ENCODE measurements at regions not wholly inside any gene's neighbourhood (a gene's known extent, or its start where the extent isn't known, plus 50 kb on each side); places are given as distances from the start of the nearest gene placed in this dataset.

- no peak for DNase-seq (ENCODE audit: low read depth, low spot score)
Observed at GRCh38 chr5:54772684-54773083, 212.7 kb downstream of the ESM1 start.

DNA sequence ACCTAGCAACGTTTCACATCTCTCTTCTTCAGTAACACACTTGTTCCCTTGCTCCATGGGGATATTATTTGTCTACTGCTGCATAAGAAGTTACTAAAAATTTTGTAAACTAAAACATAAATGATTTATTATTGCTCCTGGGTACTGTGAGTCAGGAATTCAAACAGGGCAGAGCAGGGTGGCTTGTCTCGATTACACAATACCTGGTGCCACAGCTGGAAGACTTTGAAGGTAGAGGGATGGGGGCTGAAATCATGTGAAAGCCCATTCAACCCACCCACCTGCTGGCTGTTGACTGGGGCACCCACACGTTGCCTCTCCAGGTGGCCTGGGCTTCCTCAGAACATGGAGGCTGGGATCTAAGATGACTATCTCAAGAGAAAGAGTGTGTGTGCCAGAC lies 213.2 kb downstream of the ESM1 start:
- no peak for DNase-seq (ENCODE audit: low read depth, low spot score)

DNA sequence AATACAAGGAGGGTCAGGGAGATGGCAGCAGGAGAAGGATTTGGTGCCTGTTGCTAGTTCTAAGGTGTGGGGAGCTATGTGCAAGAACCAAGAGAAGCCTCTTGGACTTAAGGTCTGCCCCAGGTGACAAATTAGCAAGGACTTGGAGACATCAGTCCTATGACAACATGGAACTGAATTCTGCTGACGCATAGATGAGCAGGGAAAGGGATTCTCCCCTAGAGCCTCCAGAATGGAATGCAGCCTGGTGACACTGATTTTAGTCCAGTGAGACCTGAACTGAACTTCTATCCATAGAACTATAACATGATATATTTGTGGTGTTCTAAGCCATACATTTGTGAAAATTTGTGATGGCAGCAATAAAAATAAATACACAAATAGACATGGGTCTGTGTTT lies 215.6 kb downstream of the ESM1 start:
- no peak for DNase-seq (ENCODE audit: low read depth, low spot score)

- DNase-seq (ENCODE audit: low read depth, low spot score): no peak
Observed at GRCh38 chr5:54769072-54769471, 216.3 kb downstream of the ESM1 start.

GRCh38 chr5:54766748-54767147 lies 218.6 kb downstream of the ESM1 start:
- DNase-seq (ENCODE audit: low read depth, low spot score): no peak

DNA sequence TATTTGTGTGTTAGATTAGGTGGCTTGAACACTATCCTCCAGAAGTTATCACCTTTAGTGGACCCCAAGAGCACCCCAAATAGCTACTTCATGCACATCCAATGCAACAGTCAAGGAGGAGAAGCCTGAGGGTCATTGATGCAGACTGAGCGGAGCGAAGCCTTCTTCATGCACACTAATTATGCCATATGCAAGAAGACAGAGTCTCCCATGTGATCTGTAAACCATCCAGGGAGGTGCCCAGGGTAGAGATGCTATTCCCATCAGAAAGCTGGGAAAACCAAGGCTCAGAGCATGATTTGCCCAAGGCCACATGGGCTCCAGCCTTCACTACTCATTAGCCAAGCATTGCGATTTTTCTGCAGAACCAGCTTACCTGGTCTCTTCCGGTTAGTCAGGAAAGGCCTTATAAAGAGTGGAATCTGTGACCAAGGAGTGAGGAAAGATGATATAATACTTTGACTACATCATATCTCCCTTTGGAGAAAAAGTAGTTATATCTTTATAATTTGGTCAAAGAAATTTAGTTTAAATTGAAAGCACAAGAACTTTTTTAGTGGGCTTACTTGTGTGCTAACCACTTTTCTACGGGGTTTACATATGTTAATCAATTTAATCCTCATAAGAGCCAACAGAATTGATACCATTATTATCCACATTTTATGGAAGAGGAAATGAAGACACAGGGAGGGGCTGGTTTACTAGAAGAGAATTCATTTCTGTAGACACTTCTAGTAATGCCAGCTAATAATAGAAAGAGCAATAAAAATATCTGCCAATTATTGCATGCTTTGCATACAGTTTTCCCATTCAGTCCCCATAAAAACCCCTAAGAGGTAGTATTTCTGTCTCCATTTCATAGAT lies 220.0 kb downstream of the ESM1 start:
- no peak for DNase-seq (ENCODE audit: low read depth, low spot score)

GRCh38 chr5:54764102-54765090 lies 221.0 kb downstream of the ESM1 start:
- no peak for DNase-seq (ENCODE audit: low read depth, low spot score)

DNA sequence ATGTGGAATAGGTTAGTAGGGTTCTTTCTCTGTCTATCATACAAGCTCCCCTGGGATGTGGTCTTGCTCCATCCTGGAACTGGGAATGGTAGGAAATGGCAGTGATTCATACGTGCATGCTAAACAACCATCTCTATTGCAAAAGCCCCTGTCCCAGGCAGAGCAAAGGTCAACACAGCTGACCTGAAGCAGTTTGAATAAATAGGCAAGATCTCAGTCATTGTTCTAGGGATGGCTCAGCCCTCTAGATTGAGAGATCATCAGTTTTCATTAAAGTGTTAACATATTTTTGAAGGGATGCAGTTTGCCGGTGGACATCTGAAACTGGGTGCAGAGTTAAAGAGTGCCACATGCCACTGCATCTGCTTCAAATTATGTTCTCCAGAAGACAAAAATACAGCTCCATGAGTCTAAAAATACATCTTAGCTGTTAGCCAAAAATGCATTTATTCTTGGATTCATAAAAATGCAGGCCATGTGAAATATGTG lies 224.1 kb downstream of the ESM1 start:
- DNase-seq (ENCODE audit: low read depth, low spot score): no peak

DNA sequence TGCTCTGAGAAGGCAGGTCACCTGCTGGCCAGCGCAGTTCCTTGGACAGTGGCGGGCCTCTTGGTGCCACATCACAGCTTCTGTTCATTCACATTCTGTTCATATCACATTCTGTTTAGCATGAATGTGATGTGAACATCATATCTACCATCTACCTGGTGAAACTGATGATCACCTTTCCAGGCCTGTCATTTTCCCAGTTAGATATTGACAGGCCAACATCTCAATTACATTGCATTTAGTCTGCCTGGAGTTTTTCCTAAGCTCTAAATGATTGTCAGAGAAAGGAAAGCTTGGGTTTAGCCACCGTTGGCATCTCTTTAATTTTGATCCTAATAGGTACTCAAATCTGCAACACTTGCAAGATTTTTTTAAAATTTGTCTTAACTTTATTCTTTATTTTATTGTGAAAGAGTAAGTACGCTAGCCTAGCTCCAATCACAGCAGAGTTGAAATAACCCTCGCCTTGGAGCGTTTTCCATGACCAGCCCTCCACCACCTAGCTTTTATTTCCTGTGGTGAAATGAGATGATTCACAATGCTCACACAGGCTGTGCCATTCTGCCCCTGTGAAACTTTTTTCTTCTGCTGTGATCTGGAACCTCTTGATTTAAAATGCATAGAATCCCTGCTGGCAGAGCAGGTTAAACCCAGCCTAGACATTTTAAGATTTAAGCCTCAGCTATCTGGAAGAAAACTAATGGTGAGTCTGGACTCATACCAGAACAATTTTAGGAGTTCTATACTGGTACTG lies 225.0 kb downstream of the ESM1 start:
- no peak for DNase-seq (ENCODE audit: low read depth, low spot score)

DNA sequence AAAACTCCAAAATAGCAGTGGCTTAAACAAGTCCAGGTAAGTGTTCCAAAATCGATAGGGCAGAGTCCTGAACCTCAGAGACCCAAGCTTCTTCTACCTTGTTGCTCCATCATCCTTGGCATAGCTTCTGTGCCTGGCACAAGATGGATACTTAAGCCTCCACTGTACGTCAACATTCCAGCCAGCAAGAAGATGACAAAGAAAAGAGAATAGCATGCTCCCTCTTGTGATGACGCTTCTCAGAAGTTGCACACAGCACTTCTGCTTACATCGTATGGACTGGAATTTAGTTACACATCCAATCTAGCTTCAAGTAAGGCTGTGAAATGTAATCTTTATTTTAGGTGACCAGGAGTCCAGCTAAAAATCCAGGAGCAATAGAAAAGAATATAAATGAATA lies 227.4 kb downstream of the ESM1 start:
- peak; percentile 29 for DNase-seq (ENCODE audit: low read depth, low spot score)

DNA sequence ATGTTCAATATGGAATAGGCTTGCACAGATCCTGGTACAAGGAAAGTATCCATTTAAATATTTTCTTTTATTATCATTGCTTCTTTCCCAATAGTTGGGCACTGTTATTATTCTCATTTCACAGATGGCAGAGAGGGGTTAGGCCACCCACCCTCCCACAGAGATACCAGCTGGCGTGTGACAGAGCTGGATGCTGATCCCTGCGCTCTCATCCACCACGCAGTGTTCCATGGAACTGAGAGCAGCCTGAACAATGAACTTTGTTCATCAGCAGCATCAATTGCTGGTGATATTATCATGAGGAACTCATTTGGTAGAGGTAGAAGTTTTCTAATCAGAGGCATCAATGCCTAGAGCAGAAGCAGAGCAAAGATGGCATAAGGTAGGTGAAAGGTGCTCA lies 227.9 kb downstream of the ESM1 start:
- no peak for DNase-seq (ENCODE audit: low read depth, low spot score)

DNA sequence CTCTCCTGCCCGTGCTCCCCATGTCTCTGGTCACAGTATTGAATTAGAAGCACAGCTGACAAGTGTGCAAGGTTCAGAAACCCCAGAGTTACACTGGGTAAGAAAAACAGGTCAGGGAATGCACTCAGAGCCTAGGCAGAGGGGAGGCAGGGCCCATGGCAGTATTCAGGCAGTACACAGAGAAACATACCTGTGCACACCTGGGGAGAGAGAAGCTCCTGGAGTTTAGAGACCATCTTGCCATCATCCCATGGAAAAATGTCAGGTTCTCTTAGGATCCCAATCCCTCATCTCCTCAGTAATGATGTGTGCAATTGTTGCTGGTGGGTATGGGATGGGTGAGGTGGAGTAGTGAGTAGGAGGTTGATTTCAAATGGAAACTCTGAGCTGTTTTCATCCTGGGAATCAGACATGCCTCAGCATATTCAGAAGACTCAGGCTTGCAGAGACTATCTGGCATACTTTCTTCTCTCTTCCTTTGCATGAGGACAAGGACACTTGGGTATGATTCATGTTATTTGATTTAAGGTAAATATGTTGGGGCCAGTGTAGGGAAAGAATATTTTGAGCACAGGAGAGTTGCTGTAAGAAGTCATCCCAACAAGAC lies 228.5 kb downstream of the ESM1 start:
- DNase-seq (ENCODE audit: low read depth, low spot score): peak; percentile 7

GRCh38 chr5:54756301-54756700 lies 229.1 kb downstream of the ESM1 start:
- no peak for DNase-seq (ENCODE audit: low read depth, low spot score)

DNA sequence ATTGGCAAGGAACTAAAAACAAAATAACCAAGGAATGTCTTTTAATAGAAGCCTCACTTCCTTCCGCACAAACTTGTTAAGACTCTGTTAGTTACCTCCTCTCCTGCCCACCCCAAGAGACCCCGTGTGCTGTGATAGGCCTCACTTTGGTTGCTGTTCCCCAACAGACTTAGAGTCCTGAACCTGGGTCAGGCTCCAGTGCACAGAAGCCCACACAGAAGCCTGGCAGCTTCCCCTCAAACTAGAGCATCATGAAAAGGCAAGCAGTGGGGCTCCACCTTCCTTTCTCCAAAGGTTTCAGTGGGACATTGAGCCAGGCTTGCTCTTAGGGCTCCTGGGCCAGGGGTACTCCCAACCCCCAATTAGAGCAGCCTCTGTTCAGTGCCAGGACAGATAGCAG lies 230.5 kb downstream of the ESM1 start:
- no peak for DNase-seq (ENCODE audit: low read depth, low spot score)

GRCh38 chr5:54754420-54754819 lies 231.0 kb downstream of the ESM1 start:
- no peak for DNase-seq (ENCODE audit: low read depth, low spot score)

DNA sequence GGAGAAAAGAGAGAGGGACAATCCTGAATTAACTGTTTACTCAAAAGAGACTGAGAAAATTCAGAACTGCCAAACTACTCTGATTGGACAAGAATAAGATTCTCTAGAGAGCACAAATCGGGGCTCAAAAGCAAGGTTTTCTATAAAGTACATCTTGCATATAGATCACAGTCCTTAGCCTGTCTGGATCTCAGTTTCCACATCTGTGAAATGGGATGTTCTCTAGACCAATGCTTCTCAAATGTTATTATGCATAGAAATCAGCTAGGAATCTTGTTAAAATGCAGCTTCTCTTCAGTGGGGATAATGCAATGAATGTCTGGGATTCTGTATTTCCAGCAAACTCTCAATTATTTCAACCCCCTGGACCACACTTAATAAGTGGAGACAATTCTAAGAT lies 231.6 kb downstream of the ESM1 start:
- no peak for DNase-seq (ENCODE audit: low read depth, low spot score)

DNA sequence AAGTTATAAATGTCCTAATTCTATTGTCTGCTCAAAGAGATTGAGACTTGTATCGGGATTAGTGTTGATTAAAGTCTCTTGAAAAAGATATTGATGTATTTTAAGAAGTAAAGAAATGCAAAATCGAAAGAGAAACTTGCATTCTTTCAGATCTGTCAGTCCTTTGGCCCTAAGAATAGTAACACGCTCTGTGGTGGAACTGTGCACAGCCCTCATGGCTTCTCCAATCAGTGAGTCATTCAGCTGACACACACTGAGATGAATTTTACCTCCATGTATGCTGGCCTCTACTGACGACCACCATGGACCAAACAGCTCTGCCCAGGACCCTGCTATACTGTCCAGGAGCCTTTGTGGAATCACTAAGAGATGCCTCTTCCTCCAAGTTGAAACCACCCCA lies 232.4 kb downstream of the ESM1 start:
- peak; percentile 50 for DNase-seq (ENCODE audit: low read depth, low spot score)

- DNase-seq (ENCODE audit: low read depth, low spot score): no peak
Observed at GRCh38 chr5:54748527-54748926, 231.0 kb downstream of the SNX18 start.

GRCh38 chr5:54746777-54747398 lies 229.3 kb downstream of the SNX18 start:
- no peak for DNase-seq (ENCODE audit: low read depth, low spot score)

GRCh38 chr5:54746346-54746745 lies 228.8 kb downstream of the SNX18 start:
- no peak for DNase-seq (ENCODE audit: low read depth, low spot score)

DNA sequence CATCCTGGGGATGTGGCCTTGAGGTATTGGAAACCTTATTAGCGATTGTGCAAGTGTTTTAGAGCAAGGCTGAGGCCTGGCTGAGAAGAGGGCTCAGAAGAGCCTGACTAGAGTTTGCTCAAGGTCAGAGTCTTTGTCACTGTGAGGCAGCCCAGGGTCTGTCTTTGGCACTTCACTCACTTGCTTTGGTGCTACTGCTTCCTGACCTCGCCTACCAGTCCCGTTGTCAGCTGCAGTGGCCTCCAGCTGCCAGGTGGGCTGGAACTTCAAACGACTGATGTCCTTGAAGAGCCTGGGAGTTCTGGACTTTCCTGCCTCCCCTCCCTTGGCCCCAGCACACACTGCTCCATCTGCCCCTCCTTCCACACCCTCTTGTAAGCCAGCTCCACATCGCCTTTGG lies 228.0 kb downstream of the SNX18 start:
- no peak for DNase-seq (ENCODE audit: low read depth, low spot score)

All from astrocyte of the hippocampus (primary cell).